GM21786 (cell line): ENCODE measurements at regions not wholly inside any gene's neighbourhood (a gene's known extent, or its start where the extent isn't known, plus 50 kb on each side); places are given as distances from the start of the nearest gene placed in this dataset.
"Not testable (repeated sequence)": the region's sequence is repeated elsewhere in the genome, so short reads cannot be mapped to it uniquely, and the experiment has no call there.

ENCODE experiments used
- ATAC-seq: cut with Tn5 transposase; IDR thresholded peaks from one replicate; pipeline ENCODE4 v1.9.1; 2021; ENCODE audit not compliant: unreplicated experiment

DNA sequence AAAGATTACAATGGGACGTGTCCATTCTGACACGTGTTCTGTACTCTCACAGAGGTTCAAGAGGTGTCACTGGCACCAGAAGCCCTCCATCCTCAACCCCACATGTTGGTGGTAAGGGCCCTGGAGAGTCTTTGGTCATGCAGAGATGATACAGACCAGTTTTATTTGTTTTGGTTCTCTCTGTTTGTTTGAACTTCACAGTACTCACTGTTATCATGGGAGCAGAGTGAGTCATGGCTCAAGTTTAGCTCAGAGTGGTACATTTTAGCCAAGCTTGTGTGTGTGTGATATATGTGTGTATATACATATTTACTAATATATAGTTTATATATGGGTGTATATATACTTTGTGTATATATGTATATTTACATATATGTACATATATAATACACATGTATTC lies 935.6 kb downstream of the GRID1 start:
- no peak for ATAC-seq

DNA sequence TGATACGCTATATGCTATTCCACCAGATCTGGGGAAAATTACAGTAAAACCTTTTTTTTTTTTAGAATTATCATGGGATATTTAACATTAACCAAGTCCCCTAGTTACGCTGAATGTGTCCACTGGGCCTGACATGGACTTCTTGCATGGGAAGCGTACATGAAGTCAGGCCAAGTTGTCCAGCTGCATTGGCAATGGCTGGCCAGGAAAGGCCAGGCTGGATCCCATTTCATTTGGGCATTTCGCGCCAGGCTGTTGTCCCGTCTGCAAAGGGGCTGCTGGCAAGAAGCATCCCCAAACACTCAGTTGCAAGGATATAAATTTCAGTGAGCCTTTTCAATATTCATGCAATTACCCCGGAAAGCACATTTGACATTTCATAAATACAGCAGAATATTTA lies 933.3 kb downstream of the GRID1 start:
- ATAC-seq: no peak

DNA sequence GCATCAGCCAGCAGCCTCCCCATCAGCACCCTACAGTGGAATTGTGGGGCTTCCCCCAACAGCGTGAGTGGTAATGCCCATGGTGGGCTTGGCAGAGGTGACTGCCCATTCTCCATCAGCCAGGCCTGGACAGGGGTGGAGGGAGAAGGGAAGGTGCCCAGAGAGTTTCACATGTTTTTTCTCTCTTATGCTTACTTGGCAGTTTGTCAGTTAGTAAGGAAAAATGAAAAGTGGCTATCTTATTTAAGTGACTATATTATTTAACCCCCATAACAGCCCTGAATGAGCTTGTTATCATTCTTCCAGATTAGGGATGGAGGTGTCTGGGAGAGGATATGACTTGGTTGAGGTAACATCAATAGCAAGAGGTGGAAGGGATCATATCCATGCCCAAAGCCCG lies 921.7 kb downstream of the GRID1 start:
- ATAC-seq: no peak

DNA sequence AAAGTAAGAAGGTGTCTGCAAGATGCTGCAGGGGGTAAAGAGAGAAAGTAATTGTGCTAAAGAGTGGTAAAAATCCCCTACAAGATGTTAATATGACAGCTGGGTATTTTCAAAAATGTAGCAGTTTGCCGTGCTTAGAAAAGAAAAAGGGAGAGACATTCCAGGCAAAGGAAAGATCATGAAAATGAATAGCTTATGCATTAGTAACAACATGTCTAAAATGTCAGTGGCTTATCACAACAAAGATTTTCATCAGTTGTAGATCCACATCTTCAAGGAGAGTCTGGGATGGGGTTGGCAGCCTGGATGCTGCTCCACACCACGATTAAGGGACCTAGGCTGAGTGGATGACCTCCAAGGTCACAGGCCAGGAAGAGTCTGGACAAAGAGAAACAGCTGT lies 920.9 kb downstream of the GRID1 start:
- no peak for ATAC-seq

DNA sequence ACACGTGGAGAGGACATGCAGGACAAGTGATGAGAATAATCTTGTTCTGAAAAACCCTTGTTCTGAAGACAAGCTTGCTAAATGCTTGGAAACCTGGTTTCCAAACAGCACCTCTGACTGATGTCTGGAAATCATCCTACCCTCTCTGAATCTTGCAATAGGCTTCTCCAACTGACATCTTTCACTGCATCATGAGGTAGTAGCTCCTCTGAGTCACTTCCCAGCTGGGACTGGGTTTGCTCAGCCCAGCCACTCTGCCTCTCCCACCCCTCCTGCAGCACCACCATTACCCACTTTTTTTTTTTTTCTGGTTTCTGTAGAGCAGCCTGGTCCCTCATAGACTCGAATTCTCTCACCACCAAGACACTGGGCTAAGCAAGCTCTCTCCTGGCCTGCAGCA lies 919.8 kb downstream of the GRID1 start:
- ATAC-seq: no peak

DNA sequence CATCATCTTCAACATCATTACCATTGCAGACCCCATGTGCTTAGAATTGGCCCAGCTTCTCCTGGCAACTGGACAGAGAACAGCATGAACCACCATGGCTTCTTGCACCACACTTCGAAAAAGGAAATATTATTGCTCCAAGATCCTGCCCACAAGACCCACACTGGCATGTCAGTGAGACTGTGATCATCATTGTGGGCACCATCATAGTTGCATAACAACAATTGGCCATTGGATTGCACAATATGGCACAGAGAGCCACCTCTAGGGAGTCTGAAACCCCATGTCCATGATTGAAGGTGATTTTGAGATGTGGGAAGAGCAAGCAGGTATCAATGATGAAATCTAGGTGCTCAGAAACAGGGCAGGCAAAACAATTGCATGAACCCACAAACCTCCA lies 918.9 kb downstream of the GRID1 start:
- no peak for ATAC-seq

DNA sequence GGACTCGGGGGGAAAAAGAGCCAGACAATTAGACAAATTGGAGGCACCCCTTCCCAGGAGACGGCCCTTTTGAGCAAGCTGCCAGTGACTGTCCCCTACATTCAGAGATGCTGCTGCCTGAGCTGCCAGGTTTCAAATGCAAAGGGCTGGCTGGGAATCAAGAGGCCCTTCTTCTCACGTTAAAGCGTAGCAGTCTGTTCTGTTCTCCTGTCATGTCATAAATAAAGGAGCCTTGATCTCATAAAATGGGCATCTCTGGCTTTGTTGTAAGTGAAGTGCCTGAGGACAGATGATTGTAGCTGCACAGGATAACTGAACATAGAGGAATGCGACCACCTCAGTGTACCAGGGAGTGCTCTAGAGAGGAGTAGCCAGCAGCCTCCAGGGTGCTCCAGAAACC lies 917.9 kb downstream of the GRID1 start:
- ATAC-seq: no peak

DNA sequence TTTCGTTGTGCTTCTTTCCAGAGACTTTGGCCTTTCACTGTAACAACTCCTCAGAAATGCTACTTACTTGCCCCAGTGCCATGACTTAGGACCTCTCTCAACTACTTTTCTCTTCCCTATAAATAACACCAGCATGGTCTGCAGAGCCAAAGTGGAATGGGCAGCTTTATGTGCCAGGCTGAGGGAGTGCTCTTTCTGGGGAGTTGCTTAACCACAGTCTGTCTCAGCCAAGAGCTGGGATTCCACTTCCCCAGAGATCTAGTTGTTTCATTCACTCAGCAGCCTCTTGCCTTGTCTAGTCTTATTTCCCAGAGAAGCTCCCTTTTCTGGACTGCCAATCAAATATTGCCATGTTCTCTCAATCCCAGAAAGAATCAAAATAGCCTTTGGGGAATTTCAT lies 912.2 kb downstream of the GRID1 start:
- no peak for ATAC-seq

DNA sequence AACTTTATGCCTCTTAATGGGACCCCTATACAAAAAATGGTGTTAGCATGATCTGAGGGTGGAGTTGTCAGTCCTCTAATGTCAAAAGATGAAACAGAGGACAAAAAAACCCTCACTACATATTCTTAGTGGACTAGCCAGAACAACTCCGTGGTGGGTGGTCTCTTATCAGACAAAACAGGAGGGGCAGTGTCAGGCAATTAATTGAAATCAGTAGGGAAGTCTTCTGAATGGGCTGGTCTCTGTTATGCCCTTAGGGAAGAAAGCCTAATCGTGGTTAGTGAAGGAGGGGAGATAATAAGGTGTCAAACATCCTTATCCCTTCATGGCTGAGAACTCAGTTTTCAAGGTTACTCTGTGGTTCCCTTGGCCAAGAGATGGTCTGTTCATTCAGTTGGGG lies 909.4 kb downstream of the GRID1 start:
- ATAC-seq: no peak

DNA sequence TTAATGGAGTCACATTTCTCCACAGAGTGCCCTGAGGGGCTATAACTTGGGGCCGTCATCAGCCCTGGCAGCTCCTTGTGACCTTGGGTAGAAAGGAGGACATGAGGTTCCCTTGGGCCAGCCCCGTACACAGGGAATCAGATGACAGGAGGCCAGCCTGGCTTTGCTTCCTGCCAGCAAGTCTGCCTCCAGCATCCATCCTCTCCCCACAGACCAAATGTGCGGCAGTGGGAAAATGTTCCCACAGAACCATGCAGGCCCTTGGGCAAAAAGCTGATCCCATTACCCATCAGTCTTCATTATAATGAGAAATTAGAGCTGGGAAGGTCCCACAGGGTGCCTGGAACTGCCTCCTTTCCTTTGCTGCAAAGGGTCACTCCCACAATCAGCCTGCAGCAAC lies 908.3 kb downstream of the GRID1 start:
- no peak for ATAC-seq

DNA sequence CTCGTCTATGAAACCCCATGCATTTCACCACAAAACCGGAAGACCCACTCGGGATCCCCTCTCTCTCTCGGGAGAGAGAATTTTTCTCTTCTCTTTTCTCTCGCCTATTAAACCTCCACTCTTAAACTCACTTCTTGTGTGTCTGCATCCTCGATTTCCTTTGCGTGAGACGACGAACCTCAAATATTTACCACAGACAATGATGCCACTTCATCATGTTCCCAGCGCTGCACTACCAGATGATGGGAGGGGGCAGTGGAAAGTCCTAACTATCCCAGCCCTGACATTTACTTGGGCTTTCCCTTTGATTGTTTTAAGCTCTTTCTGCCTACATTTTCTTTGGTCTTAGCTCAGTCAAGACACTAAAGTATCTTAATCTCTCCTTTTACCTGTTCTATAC lies 906.7 kb downstream of the GRID1 start:
- ATAC-seq: no peak

DNA sequence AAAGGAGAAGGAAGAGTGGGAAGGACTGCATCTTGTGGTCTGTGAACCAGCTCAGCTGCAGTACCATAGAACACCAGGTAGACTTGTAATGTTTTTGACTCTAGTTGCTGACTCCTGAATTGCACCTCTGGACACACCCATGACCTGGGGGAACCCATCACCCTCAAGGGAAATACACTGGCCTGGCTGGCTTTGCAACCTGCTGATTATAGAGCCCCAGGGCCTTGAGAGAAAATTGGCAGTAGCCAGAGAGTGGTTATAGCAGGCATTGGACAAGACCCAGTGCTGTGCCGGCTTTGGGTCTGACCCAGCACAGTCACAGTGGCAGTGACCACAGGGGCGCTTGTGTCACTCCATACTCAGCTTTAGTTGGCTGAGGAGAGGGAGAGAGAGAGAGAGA lies 902.3 kb downstream of the GRID1 start:
- no peak for ATAC-seq

DNA sequence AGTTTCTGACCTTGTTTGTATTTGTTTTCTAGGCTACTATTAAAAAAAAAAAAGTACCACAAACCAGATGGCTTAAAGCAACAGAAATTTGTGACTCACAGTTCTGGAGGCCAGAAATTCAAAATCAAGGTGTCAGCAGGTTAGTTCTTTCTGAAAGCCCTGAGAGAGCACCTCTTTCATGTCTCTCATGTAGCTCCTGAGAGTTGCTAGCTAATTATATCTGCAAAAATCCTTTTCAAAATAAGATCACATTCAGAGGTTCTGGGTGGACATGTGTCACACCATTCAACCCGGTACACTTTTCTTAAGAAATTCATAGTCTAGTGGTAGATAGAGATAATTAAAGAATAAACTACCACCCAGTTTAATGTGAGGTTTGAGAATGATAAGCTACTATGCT lies 888.6 kb downstream of the GRID1 start:
- no peak for ATAC-seq

DNA sequence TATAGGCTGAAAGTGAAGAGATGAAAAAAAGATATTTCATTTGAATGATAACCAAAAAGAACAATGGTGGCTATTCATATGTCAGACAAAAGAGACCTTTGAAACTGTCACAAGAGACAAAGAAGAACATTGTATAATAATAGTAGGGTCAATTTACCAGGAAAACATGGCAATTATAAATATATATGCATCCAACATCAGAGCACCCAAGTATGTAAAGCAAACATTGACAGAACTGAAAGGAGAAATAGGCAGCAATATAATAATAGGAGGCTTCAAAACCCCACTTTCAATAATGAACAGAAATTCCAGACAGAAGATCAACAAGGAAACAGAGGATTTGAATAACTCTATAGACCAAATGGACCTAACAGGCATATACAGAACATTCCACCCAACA lies 876.2 kb downstream of the GRID1 start:
- ATAC-seq: no peak

DNA sequence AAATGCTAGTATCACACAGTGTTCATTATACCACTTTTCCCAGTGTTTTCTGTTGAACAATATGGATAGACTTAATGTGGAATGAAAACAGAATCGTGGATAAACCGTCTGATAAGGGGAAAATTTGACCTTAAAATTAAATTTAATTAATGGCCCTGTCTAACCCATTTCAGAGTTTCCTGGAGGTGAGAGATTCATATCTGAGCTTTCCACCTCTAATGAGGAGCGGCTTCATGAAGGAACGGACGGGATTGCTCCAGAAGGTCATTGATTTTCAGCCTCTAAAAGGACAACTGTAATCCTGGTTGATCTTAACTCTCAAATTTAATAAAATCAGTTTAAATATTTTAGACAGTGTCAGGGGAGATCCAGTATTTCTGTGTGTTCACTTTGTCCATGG lies 874.9 kb downstream of the GRID1 start:
- ATAC-seq: no peak

DNA sequence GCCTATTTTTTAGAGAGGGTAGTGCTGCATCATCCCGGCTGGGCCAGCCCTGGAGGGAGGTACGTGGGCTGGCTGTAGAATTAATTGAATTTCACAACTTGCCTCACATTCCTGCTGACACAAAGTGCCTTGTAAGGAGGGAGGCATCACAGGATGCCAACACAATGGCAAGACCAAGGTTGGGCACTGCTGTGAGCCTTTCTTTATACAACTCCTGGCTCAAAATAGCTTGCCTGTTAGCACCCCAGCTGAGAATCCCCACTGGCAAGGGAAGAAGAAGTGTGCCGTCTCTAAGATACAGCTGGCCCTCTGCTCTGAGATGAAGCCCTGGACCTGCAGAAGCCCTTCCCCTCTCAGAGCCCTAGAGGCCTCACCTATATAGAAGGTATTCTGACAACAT lies 873.9 kb downstream of the GRID1 start:
- ATAC-seq: no peak

DNA sequence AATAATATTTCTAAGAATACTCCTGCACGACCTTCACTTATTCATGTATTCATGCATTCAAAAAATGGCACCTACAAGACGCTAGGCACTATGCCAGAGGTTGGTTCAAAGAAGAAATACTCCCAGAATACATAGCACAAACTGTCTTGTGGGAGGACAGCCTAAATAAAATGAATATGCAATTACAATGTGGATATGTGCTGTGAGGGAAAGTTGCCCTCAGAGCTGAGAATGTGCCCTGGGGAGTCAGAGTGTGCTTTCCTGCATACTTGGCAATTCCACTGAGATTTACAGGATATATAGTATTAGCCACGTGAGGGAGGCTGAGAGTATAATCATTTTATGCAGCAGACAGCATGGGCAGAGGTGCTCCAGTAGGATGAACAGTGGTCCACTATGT lies 872.9 kb downstream of the GRID1 start:
- ATAC-seq: no peak

DNA sequence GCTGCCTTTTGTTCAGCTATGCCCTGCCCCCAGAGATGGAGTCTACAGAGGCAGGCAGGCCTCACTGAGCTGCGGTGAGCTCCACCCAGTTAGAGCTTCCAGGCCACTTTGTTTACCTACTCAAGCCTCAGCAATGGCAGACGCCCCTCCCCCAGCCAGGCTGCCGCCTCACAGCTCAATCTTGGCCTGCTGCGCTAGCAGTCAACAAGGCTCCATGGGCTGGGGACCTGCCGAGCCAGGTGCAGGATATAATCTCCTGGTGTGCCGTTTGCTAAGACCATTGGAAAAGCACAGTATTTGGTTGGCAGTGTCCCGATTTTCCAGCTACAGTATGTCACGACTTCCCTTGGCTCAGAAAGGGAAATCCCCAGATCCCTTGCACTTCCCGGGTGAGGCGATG lies 862.0 kb downstream of the GRID1 start:
- ATAC-seq: not testable (repeated sequence)

DNA sequence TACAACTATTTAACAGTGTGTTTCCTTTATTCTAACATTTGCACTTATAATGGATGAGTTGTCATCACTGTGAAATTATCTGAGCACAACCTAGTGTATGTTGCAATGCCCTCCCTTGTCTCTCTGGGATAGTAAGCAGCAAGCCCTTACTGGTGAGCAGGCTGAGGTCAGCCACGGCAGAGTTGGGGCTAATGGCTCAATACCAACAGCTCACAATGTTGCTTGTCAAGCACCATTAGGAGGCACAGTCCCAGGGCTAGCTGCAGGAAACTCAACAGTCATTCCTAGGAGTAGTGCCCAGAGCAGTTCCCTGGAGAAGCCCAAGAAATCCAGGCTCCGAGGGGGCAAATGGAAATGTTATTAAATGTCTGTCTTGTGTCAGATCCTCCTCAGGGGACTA lies 858.4 kb downstream of the GRID1 start:
- ATAC-seq: no peak

DNA sequence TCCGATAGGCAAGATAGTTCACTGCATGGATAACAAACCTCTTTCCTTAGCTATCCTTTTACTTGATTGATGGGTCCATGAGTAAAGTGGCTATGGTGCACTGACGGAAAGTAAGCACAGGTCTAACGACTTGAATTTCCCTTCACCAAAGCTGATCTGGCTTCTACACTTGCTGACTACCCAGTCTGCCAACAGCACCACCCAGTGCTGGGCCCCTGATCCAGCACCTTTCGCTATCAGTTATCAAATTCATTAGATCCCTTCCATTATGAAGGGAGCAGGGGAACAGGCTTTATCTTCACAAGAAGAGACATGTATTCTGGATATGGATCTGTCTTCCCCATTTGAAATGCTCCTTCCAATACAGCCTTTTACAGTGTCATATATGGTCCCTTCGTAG lies 855.9 kb downstream of the GRID1 start:
- ATAC-seq: no peak

DNA sequence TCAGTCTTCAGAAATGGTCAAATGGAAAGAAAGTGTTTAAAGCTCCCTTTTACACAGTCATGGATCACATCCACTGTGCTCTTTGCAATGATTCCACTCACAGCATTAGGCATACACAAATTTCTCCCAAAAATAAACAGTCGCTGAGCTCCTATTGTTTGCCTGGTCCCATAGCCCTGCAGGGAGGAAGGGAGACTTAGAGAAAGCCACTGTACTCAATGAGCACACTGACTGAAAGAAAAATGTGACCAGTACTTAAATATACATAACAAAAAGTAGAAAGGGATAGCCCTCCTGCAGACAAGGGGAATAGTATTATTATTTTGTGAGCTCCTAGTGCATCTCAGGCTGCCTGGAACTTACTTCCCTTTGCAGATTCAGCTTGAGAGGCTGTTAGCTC lies 853.2 kb downstream of the GRID1 start:
- no peak for ATAC-seq

DNA sequence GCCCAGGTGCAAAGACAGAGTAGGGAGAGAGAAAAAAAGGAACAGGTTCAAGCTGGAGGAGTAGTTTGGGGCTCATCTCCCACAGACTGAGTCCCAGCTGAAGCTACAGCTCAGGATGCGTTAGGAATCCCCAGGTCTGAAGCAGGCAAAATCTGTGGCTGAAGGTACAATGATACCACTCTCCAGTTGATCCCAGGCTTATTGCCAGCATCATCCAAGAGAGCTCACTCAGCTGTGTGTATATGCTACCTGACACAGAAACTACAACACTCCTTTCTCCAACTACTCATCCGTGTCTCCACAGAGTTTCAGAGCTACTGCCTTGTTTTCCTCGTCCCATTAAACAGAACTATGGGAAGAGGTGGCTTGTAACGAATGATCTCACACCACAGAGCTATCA lies 851.3 kb downstream of the GRID1 start:
- ATAC-seq: no peak

DNA sequence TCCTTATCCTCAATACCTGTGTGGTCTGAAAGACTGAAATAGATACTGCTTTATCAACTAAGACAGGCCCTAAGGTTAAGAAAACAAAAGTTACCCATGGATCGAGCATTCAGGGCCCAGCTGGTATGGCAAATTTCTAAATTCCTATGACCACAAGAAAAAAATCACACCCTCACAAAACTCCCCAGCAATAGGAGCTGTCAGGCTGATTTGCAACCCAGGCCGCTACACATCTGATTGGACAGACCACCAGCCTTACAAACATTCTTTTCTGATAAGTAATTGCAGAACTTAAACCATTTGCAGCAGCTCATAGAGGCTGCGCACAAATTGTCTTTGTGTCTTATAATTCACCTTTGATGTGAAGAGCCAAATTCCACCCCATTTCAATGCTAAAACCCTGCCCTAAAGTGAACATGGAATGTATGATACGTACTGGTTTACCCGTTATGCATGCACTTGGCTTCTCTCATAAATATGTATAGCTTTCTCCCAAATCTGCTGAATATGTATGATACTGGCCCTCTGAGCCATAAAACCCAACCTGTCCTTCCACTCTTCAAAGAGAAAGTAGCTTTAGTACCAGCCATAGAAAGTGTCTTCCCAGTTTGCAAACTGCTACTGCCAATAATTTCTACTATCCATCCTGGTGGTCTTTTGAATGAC lies 842.5 kb downstream of the GRID1 start:
- no peak for ATAC-seq
